Right lobe of liver (tissue), 6 donors: ENCODE measurements at regions not wholly inside any gene's neighbourhood (a gene's known extent, or its start where the extent isn't known, plus 50 kb on each side); places are given as distances from the start of the nearest gene placed in this dataset.

Experiments
- ATAC-seq, 4 donors: fragments of 200-7000 bp; cut with Tn5 transposase; one replicate each; pipeline ENCODE4 v1.9.1; 2020; ENCODE audit warnings: mild to moderate bottlenecking in 4 of 4, moderate library complexity in 4 of 4
- DNase-seq, 3 donors: peaks; one replicate each; pipeline ENCODE4 v3.0.0-alpha.2; 2020
- H3K27ac ChIP-seq, 3 donors: fragments of 200-600 bp; one replicate each; pipeline ENCODE4 v1.8.0; 2022
- H3K27me3 ChIP-seq, 2 donors: fragments of 200-600 bp; one replicate each; pipeline ENCODE4 v1.8.0; 2022
- H3K36me3 ChIP-seq, 4 donors: fragments of 200-600 bp; sonication (generic) in 1 of 4; one replicate each; pipeline versions ENCODE4 v1.5.1 to v1.8.0; 2017 to 2022; ENCODE audit warnings: control low read depth in 1 of 4
- H3K4me1 ChIP-seq, 4 donors: fragments of 200-600 bp; sonication (generic) in 1 of 4; one replicate each; pipeline versions ENCODE4 v1.5.1 to v1.8.0; 2017 to 2022; ENCODE audit warnings: control low read depth in 1 of 4
- H3K4me3 ChIP-seq, 3 donors: fragments of 200-600 bp; one replicate each; pipeline ENCODE4 v1.8.0; 2022
- H3K9me3 ChIP-seq, 4 donors: fragments of 200-600 bp; sonication (generic) in 1 of 4; one replicate each; pipeline versions ENCODE4 v1.5.1 to v1.8.0; 2017 to 2022; ENCODE audit warnings: control low read depth in 1 of 4
- POLR2A ChIP-seq: fragments of 450-650 bp; IDR thresholded peaks from one replicate; pipeline ENCODE4 v1.6.1; 2017; ENCODE audit warnings: antibody characterized with exemption, mild to moderate bottlenecking
- WGBS: methylation state at CpG from one replicate; pipeline ENCODE4 v1.1.6; 2018; ENCODE audit warnings: low coverage, low lambda C conversion rate; ENCODE audit not compliant: insufficient coverage; ENCODE audit errors: missing lambda C conversion rate; 5-methylcytosine and 5-hydroxymethylcytosine counted together
- intact Hi-C, 2 donors: fragments of 100-400 bp; cut with DNase I; formaldehyde crosslinking; loops; one replicate each; pipeline versions ENCODE4 v1.11.2 to v1.14.1; 2022
- TF ChIP-seq, protein P1 (sequence below), 4 donors: fragments of 200-600 bp in 3 of 4; fragments of 450-650 bp in 1 of 4; IDR thresholded peaks; one replicate each; pipeline versions ENCODE4 v1.5.1 to v1.8.0; 2016 to 2022; ENCODE audit warnings: antibody characterized with exemption in 4 of 4, mild to moderate bottlenecking in 2 of 4
- donor health status: DM: no; HTN: yes; CAD: no.
- donor health status: DM: no; HTN: no; CAD: no.
- donor health status: DM: no; HTN: no; CAD: no.
- donor health status: DM: no; HTN: yes; CAD: no.
- donor health status: DM: no; HTN: yes; CAD: no.

DNA sequence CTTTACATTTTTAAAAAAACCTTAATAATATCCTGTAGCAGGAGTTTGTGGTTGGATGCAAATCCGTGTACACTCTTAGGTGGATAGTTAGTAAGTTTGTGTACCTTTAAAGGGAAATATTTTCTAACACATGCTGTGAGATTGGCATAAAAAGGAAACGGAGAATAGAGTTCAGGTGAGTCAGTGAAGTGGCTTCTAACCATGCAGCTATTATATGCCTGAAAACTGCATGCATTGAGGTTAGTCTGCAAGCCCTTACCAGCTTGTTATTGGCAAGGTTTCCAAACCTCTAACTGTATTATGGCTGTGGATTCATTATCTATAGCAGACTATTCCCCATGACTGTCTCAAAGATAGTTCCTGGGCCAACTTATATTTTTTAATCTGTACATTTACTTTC is 420.6 kb upstream of the MMS22L start:
- intact Hi-C loops = no loop called here
- DNase-seq = no peak
- no peak overlapping the region for H3K27ac ChIP-seq
- H3K36me3 ChIP-seq = no peaks in the 10 kb centered on the region
- no peaks in the 10 kb centered on the region for H3K4me1 ChIP-seq
- TF ChIP-seq POLR2A = no peak
- TF ChIP-seq, protein P1, sequence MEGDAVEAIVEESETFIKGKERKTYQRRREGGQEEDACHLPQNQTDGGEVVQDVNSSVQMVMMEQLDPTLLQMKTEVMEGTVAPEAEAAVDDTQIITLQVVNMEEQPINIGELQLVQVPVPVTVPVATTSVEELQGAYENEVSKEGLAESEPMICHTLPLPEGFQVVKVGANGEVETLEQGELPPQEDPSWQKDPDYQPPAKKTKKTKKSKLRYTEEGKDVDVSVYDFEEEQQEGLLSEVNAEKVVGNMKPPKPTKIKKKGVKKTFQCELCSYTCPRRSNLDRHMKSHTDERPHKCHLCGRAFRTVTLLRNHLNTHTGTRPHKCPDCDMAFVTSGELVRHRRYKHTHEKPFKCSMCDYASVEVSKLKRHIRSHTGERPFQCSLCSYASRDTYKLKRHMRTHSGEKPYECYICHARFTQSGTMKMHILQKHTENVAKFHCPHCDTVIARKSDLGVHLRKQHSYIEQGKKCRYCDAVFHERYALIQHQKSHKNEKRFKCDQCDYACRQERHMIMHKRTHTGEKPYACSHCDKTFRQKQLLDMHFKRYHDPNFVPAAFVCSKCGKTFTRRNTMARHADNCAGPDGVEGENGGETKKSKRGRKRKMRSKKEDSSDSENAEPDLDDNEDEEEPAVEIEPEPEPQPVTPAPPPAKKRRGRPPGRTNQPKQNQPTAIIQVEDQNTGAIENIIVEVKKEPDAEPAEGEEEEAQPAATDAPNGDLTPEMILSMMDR (IDR thresholded peaks at IDR 0.05) = no peak
- no peaks in the 10 kb centered on the region for H3K27me3 ChIP-seq
- ATAC-seq = no peak
- 16% methylated on average over 2 of the region's 2 CpGs for WGBS
- no peak overlapping the region for H3K4me3 ChIP-seq
- no peaks in the 10 kb centered on the region for H3K9me3 ChIP-seq

GRCh38 chr6:97705568-97705967 is 422.6 kb upstream of the MMS22L start:
- H3K36me3 ChIP-seq = no peaks in the 10 kb centered on the region
- H3K4me3 ChIP-seq = no peak overlapping the region
- ATAC-seq = no peak
- H3K9me3 ChIP-seq = no peaks in the 10 kb centered on the region
- H3K4me1 ChIP-seq = no peaks in the 10 kb centered on the region
- no peak overlapping the region for H3K27ac ChIP-seq
- 0% methylated on average over 2 of the region's 2 CpGs for WGBS
- intact Hi-C loops = no loop called here
- no peaks in the 10 kb centered on the region for H3K27me3 ChIP-seq
- no peak for DNase-seq
- TF ChIP-seq POLR2A = no peak
- TF ChIP-seq, protein P1 (IDR thresholded peaks at IDR 0.05) = peak in 1 of 4 donors; percentile 22

DNA sequence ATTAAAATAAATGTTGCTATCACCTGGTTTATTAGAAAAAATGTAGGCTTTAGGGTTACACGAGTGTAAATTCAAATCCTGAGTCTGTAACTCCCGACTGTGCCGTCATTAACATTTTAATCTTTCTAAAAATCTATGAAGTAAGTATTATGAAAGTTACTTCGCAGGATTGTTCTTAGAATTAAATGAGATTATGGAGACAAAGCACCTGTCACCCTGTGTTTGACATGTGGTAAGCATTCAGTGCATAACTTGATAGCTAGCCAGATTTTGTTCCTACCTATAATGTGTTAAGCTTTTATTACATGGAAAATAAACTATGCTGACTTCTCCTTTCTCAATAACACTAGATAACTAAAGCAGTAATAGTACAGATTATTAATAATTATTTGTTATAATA is 429.7 kb upstream of the MMS22L start:
- intact Hi-C loops = no loop called here
- ATAC-seq (no peak), DNase-seq (no peak)
- Histone ChIP-seq H3K27ac (no peak overlapping the region), H3K4me1 (no peaks in the 10 kb centered on the region), H3K27me3 (no peaks in the 10 kb centered on the region), H3K36me3 (no peaks in the 10 kb centered on the region), H3K4me3 (no peak overlapping the region), H3K9me3 (no peaks in the 10 kb centered on the region)
- no peak for TF ChIP-seq POLR2A
- TF ChIP-seq, protein P1 (IDR thresholded peaks at IDR 0.05) = no peak
- WGBS = 62% methylated on average over 4 of the region's 4 CpGs

DNA sequence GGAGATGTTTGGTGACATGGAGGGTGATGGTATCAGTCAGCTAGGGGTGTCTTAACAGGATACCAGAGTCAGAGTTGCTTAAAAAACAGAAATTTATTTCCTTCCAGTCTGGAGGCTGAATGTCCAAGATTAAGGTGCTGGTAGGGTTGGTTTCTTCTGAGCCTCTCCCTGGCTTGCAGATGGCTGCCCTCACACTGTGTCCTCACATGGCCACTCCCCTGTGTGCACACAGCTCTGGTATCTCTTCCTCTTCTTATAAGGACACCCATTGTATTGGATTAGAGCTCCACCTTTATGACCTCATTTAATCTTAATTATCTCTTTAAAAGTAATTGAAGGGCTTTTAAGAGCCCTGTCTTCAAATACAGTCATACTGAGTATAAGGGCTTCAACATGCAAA is 431.8 kb upstream of the MMS22L start:
- DNase-seq = no peak
- Histone ChIP-seq H3K27ac (no peak overlapping the region), H3K9me3 (no peaks in the 10 kb centered on the region), H3K4me1 (no peaks in the 10 kb centered on the region), H3K27me3 (no peaks in the 10 kb centered on the region), H3K4me3 (no peak overlapping the region), H3K36me3 (no peaks in the 10 kb centered on the region)
- TF ChIP-seq, protein P1 (IDR thresholded peaks at IDR 0.05) = no peak
- no peak for TF ChIP-seq POLR2A
- ATAC-seq = no peak
- intact Hi-C loops = no loop called here

DNA sequence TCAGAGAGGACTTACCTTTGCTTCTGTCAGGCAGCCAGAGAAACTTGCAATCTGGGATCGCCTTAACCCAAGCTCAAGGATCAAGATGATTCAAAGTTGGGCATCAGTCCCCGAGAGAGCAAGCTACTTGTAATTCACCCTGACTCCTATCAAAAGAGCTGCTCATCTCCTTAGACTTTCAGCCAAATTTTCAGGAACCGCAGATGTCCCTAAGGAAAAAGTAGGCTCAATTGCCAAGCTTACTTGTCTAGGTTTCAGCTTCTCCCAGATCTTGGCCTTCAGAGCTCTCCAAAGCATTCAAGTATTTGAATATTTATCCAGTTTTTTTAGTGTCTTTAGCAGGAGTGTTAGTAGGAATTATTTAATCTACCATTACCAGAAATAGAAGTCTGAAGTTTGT is 434.1 kb upstream of the MMS22L start:
- Histone ChIP-seq H3K4me1 (no peaks in the 10 kb centered on the region), H3K27ac (no peak overlapping the region), H3K4me3 (no peak overlapping the region), H3K9me3 (no peaks in the 10 kb centered on the region), H3K27me3 (no peaks in the 10 kb centered on the region), H3K36me3 (no peaks in the 10 kb centered on the region)
- WGBS = 52% methylated on average over 3 of the region's 3 CpGs
- TF ChIP-seq, protein P1 (IDR thresholded peaks at IDR 0.05) = no peak
- no peak for TF ChIP-seq POLR2A
- intact Hi-C loops = no loop called here
- DNase-seq (no peak), ATAC-seq (no peak)
